Loucy (cell line): ENCODE measurements at regions not wholly inside any gene's neighbourhood (a gene's known extent, or its start where the extent isn't known, plus 50 kb on each side); places are given as distances from the start of the nearest gene placed in this dataset.

ENCODE experiments used
- EZH2phosphoT487 ChIP-seq: fragments of 200-600 bp; IDR thresholded peaks from 2 replicates; pipeline ENCODE4 v1.6.1; 2018; ENCODE audit warnings: antibody characterized with exemption, mild to moderate bottlenecking, moderate library complexity, borderline replicate concordance
- TF ChIP-seq, protein P1 (sequence below): fragments of 200-600 bp; sonication (generic); conservative IDR thresholded peaks from 2 replicates; pipeline ENCODE4 v1.5.1; 2014; ENCODE audit warnings: mild to moderate bottlenecking, antibody characterized with exemption, low read length

DNA sequence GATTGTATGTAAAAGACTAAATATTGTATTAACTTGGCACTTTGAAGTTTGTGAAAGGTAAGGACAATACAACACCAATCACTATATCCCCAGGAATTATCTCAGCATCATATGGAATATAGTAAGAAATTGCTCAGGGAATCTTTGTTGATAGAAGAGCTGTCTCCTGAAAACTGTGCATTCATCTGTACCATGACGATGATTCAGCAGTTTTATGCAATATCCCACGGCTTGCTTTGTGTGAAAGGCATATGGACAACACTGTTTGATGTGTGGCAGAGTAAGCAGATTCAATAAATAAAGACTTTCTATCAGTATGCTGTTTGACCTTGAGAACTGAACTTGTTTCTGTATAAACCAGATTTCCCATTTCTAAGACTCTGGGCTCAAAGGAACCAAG, 147.5 kb upstream of the PLN start:
- TF ChIP-seq, protein P1, sequence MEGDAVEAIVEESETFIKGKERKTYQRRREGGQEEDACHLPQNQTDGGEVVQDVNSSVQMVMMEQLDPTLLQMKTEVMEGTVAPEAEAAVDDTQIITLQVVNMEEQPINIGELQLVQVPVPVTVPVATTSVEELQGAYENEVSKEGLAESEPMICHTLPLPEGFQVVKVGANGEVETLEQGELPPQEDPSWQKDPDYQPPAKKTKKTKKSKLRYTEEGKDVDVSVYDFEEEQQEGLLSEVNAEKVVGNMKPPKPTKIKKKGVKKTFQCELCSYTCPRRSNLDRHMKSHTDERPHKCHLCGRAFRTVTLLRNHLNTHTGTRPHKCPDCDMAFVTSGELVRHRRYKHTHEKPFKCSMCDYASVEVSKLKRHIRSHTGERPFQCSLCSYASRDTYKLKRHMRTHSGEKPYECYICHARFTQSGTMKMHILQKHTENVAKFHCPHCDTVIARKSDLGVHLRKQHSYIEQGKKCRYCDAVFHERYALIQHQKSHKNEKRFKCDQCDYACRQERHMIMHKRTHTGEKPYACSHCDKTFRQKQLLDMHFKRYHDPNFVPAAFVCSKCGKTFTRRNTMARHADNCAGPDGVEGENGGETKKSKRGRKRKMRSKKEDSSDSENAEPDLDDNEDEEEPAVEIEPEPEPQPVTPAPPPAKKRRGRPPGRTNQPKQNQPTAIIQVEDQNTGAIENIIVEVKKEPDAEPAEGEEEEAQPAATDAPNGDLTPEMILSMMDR: no peak
- no peak for TF ChIP-seq EZH2phosphoT487
